Activated naive CD8-positive, alpha-beta T cell treated with anti-CD3 and anti-CD28 coated beads, Interleukin-2, amount 50 U/mL, for 16 hours (primary cell): ENCODE measurements at regions not wholly inside any gene's neighbourhood (a gene's known extent, or its start where the extent isn't known, plus 50 kb on each side); places are given as distances from the start of the nearest gene placed in this dataset.

Experiments
- DNase-seq: peaks from one replicate; pipeline ENCODE4 v3.0.0-alpha.2; 2020; ENCODE audit warnings: low read depth, low spot score

GRCh38 chr7:140242057-140243031, 65.6 kb upstream of the KDM7A start:
- no peak for DNase-seq

- DNase-seq, result no peak
Measured at GRCh38 chr7:140239653-140239935, 62.8 kb upstream of the KDM7A start.

GRCh38 chr7:140238778-140239652, 62.2 kb upstream of the KDM7A start:
- DNase-seq, result no peak

GRCh38 chr7:140237390-140237789, 60.6 kb upstream of the KDM7A start:
- no peak for DNase-seq

- no peak for DNase-seq
Measured at GRCh38 chr7:140236626-140237025, 59.8 kb upstream of the KDM7A start.

GRCh38 chr7:140235114-140235513, 58.3 kb upstream of the KDM7A start:
- DNase-seq, result no peak

GRCh38 chr7:140232957-140233917, 56.5 kb upstream of the KDM7A start:
- DNase-seq, result no peak

- DNase-seq, result no peak
Measured at GRCh38 chr7:140231771-140232491, 55.1 kb upstream of the KDM7A start.

- peak; percentile 13 for DNase-seq
Measured at GRCh38 chr7:140230861-140231770, 54.3 kb upstream of the KDM7A start.

- DNase-seq, result peak; percentile 53
Measured at GRCh38 chr7:140230516-140230860, 53.7 kb upstream of the KDM7A start.

GRCh38 chr7:140229591-140230515, 53.1 kb upstream of the KDM7A start:
- peak; percentile 9 for DNase-seq

GRCh38 chr7:140229101-140229525, 52.3 kb upstream of the KDM7A start:
- DNase-seq, result no peak
